ENCODE measurements at regions not wholly inside any gene's neighbourhood (a gene's known extent, or its start where the extent isn't known, plus 50 kb on each side); places are given as distances from the start of the nearest gene placed in this dataset.

DNA sequence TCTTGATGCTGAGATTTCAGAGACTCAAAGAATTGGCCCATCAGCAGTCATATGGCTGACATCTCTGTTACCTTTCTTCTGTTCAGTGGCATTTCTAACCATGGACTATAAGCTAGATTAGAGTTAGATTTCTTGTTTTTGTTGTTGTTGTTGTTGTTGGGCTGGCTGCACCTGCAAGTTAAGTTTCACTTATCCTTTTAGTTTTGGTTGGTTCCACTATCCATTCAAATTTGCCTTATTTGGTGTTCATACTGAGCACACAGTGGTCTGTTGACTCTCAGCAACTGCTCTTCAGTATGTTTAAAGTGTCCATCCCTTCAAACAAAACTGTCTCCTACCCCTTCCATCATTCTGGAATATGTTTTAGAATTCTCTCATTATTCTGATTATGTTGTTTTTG lies 106.8 kb downstream of the ZFY start:
- TF ChIP-seq, protein P1, sequence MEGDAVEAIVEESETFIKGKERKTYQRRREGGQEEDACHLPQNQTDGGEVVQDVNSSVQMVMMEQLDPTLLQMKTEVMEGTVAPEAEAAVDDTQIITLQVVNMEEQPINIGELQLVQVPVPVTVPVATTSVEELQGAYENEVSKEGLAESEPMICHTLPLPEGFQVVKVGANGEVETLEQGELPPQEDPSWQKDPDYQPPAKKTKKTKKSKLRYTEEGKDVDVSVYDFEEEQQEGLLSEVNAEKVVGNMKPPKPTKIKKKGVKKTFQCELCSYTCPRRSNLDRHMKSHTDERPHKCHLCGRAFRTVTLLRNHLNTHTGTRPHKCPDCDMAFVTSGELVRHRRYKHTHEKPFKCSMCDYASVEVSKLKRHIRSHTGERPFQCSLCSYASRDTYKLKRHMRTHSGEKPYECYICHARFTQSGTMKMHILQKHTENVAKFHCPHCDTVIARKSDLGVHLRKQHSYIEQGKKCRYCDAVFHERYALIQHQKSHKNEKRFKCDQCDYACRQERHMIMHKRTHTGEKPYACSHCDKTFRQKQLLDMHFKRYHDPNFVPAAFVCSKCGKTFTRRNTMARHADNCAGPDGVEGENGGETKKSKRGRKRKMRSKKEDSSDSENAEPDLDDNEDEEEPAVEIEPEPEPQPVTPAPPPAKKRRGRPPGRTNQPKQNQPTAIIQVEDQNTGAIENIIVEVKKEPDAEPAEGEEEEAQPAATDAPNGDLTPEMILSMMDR (IDR thresholded peaks at IDR 0.05) = no peak
- no peak for TF ChIP-seq POLR2A (IDR thresholded peaks at IDR 0.05)
